Common myeloid progenitor, CD34-positive (primary cell): ENCODE measurements at regions not wholly inside any gene's neighbourhood (a gene's known extent, or its start where the extent isn't known, plus 50 kb on each side); places are given as distances from the start of the nearest gene placed in this dataset.

Experiments
- CTCF ChIA-PET: fragments of 350-600 bp; sonication (Branson Sonifier 250); formaldehyde crosslinking; loops from one replicate; lab custom pipeline; 2021; ENCODE audit warnings: antibody characterized with exemption; lab: Charles Lee
- POLR2A ChIA-PET: fragments of 350-600 bp; sonication (Branson Sonifier 250); formaldehyde crosslinking; loops from one replicate; lab custom pipeline; 2021; ENCODE audit warnings: antibody characterized with exemption; lab: Charles Lee
- DNase-seq, 3 donors: peaks; one replicate each; pipeline versions ENCODE4 v3.0.0 to v3.0.0-alpha.2; 2013
- H3K27ac ChIP-seq, 2 experiments: 1 replicate in 1 of 2; 2 replicates in 1 of 2; pipeline ENCODE4 v1.7.0; 2013; ENCODE audit warnings: inconsistent platforms in 2 of 2, low read length in 2 of 2, mild to moderate bottlenecking in 2 of 2, low read depth in 1 of 2, moderate library complexity in 1 of 2; ENCODE audit not compliant: severe bottlenecking in 2 of 2, insufficient read depth in 1 of 2, poor library complexity in 1 of 2
- H3K27me3 ChIP-seq, 5 experiments: replicated peaks in 2 of 5; 1 replicate in 3 of 5; 2 replicates in 2 of 5; pipeline versions ENCODE4 v1.6.1 to v1.7.0; 2013; ENCODE audit warnings: low read length in 4 of 5, mild to moderate bottlenecking in 2 of 5, moderate library complexity in 2 of 5, inconsistent platforms in 1 of 5; ENCODE audit not compliant: insufficient read depth in 5 of 5, control insufficient read depth in 4 of 5
- H3K36me3 ChIP-seq, 4 experiments: 1 replicate in 2 of 4; 2 replicates in 2 of 4; pipeline versions ENCODE4 v1.6.1 to v1.7.0; 2013; ENCODE audit warnings: low read length in 3 of 4, control low read depth in 1 of 4, mild to moderate bottlenecking in 1 of 4; ENCODE audit not compliant: control insufficient read depth in 4 of 4, insufficient read depth in 4 of 4
- H3K4me1 ChIP-seq, 4 experiments: 1 replicate in 3 of 4; 2 replicates in 1 of 4; pipeline versions ENCODE4 v1.6.1 to v1.7.1; 2013; ENCODE audit warnings: low read length in 3 of 4, mild to moderate bottlenecking in 3 of 4, control low read depth in 1 of 4, inconsistent platforms in 1 of 4, moderate library complexity in 1 of 4; ENCODE audit not compliant: control insufficient read depth in 4 of 4, insufficient read depth in 4 of 4; ENCODE audit errors: control extremely low read depth in 1 of 4
- H3K4me3 ChIP-seq, 7 experiments: 1 replicate in 4 of 7; 2 replicates in 3 of 7; pipeline versions ENCODE4 v1.5.1 to v1.7.0; 2013; ENCODE audit warnings: mild to moderate bottlenecking in 7 of 7, low read length in 6 of 7, moderate library complexity in 6 of 7, inconsistent platforms in 2 of 7, low read depth in 2 of 7, control low read depth in 1 of 7; ENCODE audit not compliant: insufficient read depth in 4 of 7, control insufficient read depth in 1 of 7; ENCODE audit errors: extremely low read depth in 1 of 7
- H3K9me3 ChIP-seq, 5 experiments: 1 replicate in 4 of 5; 2 replicates in 1 of 5; pipeline versions ENCODE4 v1.6.1 to v1.7.1; 2013; ENCODE audit warnings: low read length in 4 of 5, mild to moderate bottlenecking in 2 of 5, inconsistent platforms in 1 of 5, low read depth in 1 of 5, moderate library complexity in 1 of 5; ENCODE audit not compliant: control insufficient read depth in 4 of 5, insufficient read depth in 2 of 5; ENCODE audit errors: control extremely low read depth in 1 of 5
- WGBS: methylation state at CpG from one replicate; pipeline ENCODE4 v1.1.5; 2013; ENCODE audit not compliant: insufficient coverage; 5-methylcytosine and 5-hydroxymethylcytosine counted together

- CTCF ChIA-PET = no interaction called here
- POLR2A ChIA-PET = no interaction called here
- Histone ChIP-seq H3K36me3 (no peaks in the 10 kb centered on the region), H3K27ac (no peak overlapping the region), H3K4me3 (no peak overlapping the region), H3K27me3 (no peaks in the 10 kb centered on the region), H3K4me1 (no peaks in the 10 kb centered on the region), H3K9me3 (no peaks in the 10 kb centered on the region)
- DNase-seq = no peak
Measured at GRCh38 chr13:76293751-76294150, 592.5 kb downstream of the KCTD12 start.

GRCh38 chr13:76293346-76293745 lies 592.9 kb downstream of the KCTD12 start:
- WGBS = no CpG with 5 or more reads among the region's 1 CpG
- no peak for DNase-seq

GRCh38 chr13:76292726-76293125 lies 593.5 kb downstream of the KCTD12 start:
- POLR2A ChIA-PET = no interaction called here

More at GRCh38 chr13:76293346-76293745, 592.9 kb downstream of the KCTD12 start:
- CTCF ChIA-PET = no interaction called here
- no peaks in the 10 kb centered on the region for H3K4me1 ChIP-seq
- H3K4me3 ChIP-seq = no peak overlapping the region
- H3K9me3 ChIP-seq = no peaks in the 10 kb centered on the region
- POLR2A ChIA-PET = no interaction called here
- H3K36me3 ChIP-seq = no peaks in the 10 kb centered on the region
- no peaks in the 10 kb centered on the region for H3K27me3 ChIP-seq
- H3K27ac ChIP-seq = no peak overlapping the region

GRCh38 chr13:76292031-76292430 lies 594.2 kb downstream of the KCTD12 start:
- DNase-seq = no peak
- WGBS = 100% methylated on average over 3 of the region's 3 CpGs
- Histone ChIP-seq H3K27ac (no peak overlapping the region), H3K4me1 (no peaks in the 10 kb centered on the region), H3K4me3 (no peak overlapping the region), H3K36me3 (no peaks in the 10 kb centered on the region), H3K9me3 (no peaks in the 10 kb centered on the region), H3K27me3 (no peaks in the 10 kb centered on the region)
- POLR2A ChIA-PET = no interaction called here
- CTCF ChIA-PET = no interaction called here

More at GRCh38 chr13:76292726-76293125, 593.5 kb downstream of the KCTD12 start:
- DNase-seq = no peak
- WGBS = 100% methylated on average over 1 of the region's 3 CpGs
- no peak overlapping the region for H3K4me3 ChIP-seq
- no peak overlapping the region for H3K27ac ChIP-seq
- H3K4me1 ChIP-seq = no peaks in the 10 kb centered on the region
- CTCF ChIA-PET = no interaction called here
- no peaks in the 10 kb centered on the region for H3K27me3 ChIP-seq
- H3K36me3 ChIP-seq = no peaks in the 10 kb centered on the region
- no peaks in the 10 kb centered on the region for H3K9me3 ChIP-seq

GRCh38 chr13:76289558-76289957 lies 596.6 kb downstream of the KCTD12 start:
- CTCF ChIA-PET = no interaction called here
- Histone ChIP-seq H3K4me1 (no peaks in the 10 kb centered on the region), H3K27me3 (no peaks in the 10 kb centered on the region), H3K27ac (no peak overlapping the region), H3K36me3 (no peaks in the 10 kb centered on the region), H3K9me3 (peaks cover 0 to 8% (median 0%) of the 10 kb centered on the region in 5 experiments), H3K4me3 (no peak overlapping the region)
- no peak for DNase-seq
- POLR2A ChIA-PET = no interaction called here

GRCh38 chr13:76286178-76286577 lies 600.0 kb downstream of the KCTD12 start:
- no peaks in the 10 kb centered on the region for H3K36me3 ChIP-seq
- H3K4me3 ChIP-seq = no peak overlapping the region
- H3K9me3 ChIP-seq = peaks cover 0 to 8% (median 0%) of the 10 kb centered on the region in 5 experiments
- H3K27ac ChIP-seq = no peak overlapping the region
- H3K27me3 ChIP-seq = no peaks in the 10 kb centered on the region
- ChIA-PET CTCF (no interaction called here), POLR2A (no interaction called here)
- no peak for DNase-seq
- 100% methylated on average over 2 of the region's 4 CpGs for WGBS
- no peaks in the 10 kb centered on the region for H3K4me1 ChIP-seq

GRCh38 chr13:76285463-76285862 lies 600.7 kb downstream of the KCTD12 start:
- ChIA-PET POLR2A (no interaction called here), CTCF (no interaction called here)
- no peak for DNase-seq
- Histone ChIP-seq H3K9me3 (peaks cover 0 to 8% (median 0%) of the 10 kb centered on the region in 5 experiments), H3K4me3 (no peak overlapping the region), H3K36me3 (no peaks in the 10 kb centered on the region), H3K4me1 (no peaks in the 10 kb centered on the region), H3K27me3 (no peaks in the 10 kb centered on the region), H3K27ac (no peak overlapping the region)
- WGBS = 100% methylated on average over 4 of the region's 6 CpGs
